Inflammatory macrophage treated with lipopolysaccharide for 1 hour (primary cell): ENCODE measurements at regions not wholly inside any gene's neighbourhood (a gene's known extent, or its start where the extent isn't known, plus 50 kb on each side); places are given as distances from the start of the nearest gene placed in this dataset.
"Not testable (repeated sequence)": the region's sequence is repeated elsewhere in the genome, so short reads cannot be mapped to it uniquely, and the experiment has no call there.

Experiments used
- DNase-seq, 2 donors: peaks; one replicate each; pipeline ENCODE4 v3.0.0-alpha.2; 2020 to 2022

- DNase-seq, result no peak
These were observed 110.7 kb upstream of the FST start for GRCh38 chr5:53369681-53370080.

- no peak for DNase-seq
These were observed 106.8 kb upstream of the FST start for GRCh38 chr5:53373451-53374158.

GRCh38 chr5:53376853-53377252, 103.6 kb upstream of the FST start:
- no peak for DNase-seq

- DNase-seq, result no peak
These were observed 102.2 kb upstream of the FST start for GRCh38 chr5:53378190-53378589.

- DNase-seq, result no peak
These were observed 101.7 kb upstream of the FST start for GRCh38 chr5:53378590-53379247.

DNA sequence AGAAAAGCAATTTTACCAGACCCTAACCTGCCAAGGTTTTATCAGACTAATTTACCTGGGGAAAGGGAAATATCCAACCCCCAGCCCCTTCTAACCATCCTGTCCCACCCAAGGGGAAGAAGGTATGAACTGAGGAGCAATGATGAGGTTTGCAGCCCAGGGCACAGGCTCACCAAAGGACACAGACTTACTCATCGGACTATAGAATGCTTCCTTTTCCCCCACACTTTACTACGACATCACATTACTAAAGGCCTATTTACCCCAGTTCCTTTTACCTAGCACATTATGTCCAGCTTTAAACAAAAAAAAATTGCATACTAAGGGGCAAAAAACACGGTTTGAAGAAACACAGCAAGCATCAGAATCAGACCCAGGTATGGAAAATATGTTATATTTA, 94.1 kb upstream of the FST start:
- no peak for DNase-seq

GRCh38 chr5:53389093-53389492, 91.3 kb upstream of the FST start:
- DNase-seq, result no peak

DNA sequence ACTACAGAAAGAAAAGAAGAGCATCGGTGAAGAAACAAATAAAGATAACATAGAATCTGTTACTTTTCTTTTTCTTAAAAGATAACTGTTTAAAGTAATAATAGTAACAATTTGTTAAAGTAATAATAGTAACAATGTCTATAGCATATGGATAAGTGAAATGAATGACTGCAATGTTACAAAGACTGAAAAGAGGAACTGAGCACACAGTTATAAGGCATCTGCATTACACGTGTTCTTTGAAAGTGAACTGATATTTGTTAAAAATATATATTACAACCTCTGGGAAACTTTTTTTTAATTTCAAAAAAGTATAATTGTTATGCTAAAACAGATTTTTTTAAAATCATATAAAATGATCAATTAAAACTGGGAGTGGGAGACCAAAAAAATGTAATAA, 88.4 kb upstream of the FST start:
- no peak for DNase-seq

DNA sequence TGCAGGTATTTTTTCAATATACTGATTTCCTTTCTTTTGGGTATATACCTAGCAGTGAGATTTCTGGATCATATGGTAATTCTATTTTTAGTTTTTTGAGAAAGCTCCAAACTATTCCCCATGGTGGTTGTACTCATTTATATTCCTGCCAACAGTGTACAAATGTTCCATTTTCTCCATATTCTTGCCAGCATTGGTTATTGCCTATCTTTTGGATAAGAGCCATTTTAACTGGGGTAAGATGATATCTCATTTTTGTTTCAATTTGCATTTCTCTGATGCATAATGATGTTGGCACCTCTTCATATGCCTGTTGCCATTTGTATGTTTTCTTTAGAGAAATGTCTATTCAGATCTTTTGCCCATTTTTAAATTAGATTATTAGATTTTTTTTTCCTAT, 85.6 kb upstream of the FST start:
- DNase-seq, result no peak

- no peak for DNase-seq
These were observed 83.2 kb upstream of the FST start for GRCh38 chr5:53397141-53397757.

- DNase-seq, result no peak
These were observed 82.6 kb upstream of the FST start for GRCh38 chr5:53397845-53398244.

- no peak for DNase-seq
These were observed 80.3 kb upstream of the FST start for GRCh38 chr5:53399926-53400697.

DNA sequence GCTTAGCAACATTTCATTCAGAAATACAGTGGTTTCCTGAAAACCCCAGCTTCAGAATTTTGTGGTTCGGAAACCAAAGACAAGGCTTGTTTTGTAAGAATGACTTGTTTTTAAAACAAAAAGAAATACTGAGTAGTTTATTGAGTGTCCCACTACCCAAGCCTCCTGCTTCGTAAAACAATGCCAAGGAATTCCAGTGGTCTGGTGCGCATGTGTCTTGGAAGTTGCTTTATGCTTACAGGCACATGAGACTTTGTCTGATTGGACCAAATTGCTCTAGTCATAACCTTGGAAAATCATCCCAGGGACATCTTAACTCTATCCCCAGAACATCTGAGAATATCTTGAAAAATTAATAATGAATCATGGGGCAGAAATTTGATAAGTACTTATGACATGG, 77.1 kb upstream of the FST start:
- no peak for DNase-seq

DNA sequence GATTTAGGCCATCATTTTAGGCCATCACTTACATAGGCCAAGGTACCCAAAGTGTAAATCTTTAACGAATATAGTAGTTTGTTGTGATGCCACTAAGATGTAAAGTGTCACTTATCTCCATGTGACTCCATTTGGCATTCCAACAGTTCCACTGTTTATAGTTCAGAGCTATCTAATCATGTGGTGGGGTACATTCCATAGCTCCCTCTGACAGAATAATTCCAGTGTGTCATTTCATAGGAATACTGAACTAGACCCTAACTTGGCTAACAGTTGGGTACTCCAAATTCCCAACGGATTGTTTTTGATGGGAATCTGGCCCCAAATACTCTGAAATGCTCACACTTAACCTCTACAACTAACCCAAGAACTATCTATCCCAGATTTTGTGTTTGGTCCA, 76.7 kb upstream of the FST start:
- no peak for DNase-seq

DNA sequence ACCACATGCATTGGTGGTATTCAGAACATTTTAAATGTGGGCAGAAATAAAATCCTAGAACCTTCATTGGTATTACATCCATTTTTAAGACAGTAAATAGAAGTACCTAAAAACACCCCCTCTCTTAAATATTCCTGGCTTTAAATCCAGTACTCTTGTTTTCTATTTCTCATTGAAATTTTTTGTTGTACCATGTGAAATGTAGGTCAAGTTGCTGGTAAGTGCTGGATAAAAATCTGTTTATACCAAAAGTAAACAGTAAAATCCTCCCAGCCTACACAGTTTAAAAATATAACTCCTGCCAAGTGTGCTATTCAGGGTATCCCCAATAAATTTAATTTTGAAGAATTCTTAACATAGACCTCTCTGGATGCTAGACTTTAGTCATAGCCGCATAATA, 75.0 kb upstream of the FST start:
- no peak for DNase-seq

- no peak for DNase-seq
These were observed 73.7 kb upstream of the FST start for GRCh38 chr5:53406630-53407316.

DNA sequence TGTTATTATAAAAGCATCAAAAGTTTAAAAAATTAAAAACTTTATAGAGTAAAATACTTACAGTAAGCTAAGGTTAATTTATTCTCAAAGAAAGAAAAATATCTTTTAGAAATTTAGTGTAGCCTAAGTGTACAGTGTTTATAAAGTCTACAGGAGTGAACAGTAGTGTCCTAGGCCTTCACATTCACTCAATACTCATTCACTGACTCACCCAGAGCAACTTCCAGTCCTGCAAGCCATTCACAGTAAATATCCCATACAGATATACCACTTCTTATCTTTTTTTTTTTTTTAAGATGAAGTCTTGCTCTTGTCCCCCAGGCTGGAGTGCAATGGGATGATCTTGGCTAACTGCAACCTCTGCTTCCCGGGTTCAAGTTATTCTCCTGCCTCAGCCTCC, 73.1 kb upstream of the FST start:
- no peak for DNase-seq

GRCh38 chr5:53411388-53411787, 69.0 kb upstream of the FST start:
- DNase-seq, result no peak

DNA sequence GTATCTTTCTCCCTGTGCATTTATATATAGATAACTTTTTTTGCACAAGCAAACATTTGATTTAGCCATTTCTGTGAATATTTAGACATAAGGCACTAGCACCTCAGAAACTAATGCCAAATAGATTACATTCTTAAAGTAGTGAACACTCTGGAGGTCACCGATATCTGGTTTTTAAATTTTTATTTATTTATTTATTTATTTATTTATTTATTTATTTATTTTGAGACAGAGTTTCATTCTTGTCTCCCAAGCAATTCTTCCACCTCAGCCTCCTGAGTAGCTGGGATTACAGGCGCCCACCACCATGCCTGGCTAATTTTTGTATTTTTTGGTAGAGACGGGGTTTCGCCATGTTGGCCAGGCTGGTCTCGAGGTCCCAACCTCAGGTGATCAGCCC, 67.9 kb upstream of the FST start:
- DNase-seq, result not testable (repeated sequence)

GRCh38 chr5:53416144-53416738, 64.2 kb upstream of the FST start:
- no peak for DNase-seq

GRCh38 chr5:53418409-53418808, 62.0 kb upstream of the FST start:
- DNase-seq, result no peak

- no peak for DNase-seq
These were observed 61.4 kb upstream of the FST start for GRCh38 chr5:53418826-53419658.
